ENCODE measurements at regions not wholly inside any gene's neighbourhood (a gene's known extent, or its start where the extent isn't known, plus 50 kb on each side); places are given as distances from the start of the nearest gene placed in this dataset.

DNA sequence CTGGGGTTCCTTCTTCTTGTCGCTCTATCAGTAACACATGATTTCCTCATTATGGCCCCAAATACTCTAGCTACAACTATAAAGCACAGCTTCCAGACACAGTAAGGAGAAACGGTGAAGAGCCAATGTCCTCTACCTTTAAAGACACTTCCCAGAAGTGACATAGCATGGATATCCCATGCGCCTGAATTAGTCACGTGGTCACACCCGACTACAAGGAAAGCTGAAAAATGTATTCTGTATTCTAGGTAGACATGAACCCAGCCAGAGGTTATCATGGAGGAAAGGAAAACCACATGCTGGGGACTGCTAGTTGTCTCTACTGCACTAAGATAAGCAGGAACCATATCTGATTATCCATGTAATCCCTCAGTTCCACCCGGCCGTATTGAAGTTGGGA is 244.3 kb downstream of the LMX1A start:
- TF ChIP-seq, protein P1, sequence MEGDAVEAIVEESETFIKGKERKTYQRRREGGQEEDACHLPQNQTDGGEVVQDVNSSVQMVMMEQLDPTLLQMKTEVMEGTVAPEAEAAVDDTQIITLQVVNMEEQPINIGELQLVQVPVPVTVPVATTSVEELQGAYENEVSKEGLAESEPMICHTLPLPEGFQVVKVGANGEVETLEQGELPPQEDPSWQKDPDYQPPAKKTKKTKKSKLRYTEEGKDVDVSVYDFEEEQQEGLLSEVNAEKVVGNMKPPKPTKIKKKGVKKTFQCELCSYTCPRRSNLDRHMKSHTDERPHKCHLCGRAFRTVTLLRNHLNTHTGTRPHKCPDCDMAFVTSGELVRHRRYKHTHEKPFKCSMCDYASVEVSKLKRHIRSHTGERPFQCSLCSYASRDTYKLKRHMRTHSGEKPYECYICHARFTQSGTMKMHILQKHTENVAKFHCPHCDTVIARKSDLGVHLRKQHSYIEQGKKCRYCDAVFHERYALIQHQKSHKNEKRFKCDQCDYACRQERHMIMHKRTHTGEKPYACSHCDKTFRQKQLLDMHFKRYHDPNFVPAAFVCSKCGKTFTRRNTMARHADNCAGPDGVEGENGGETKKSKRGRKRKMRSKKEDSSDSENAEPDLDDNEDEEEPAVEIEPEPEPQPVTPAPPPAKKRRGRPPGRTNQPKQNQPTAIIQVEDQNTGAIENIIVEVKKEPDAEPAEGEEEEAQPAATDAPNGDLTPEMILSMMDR (IDR thresholded peaks at IDR 0.05; ENCODE audit: poor library complexity, severe bottlenecking): no peak
- no peak for TF ChIP-seq EZH2 (IDR thresholded peaks at IDR 0.05; ENCODE audit: borderline replicate concordance, insufficient read depth, low read length, poor library complexity, severe bottlenecking)
